Spinal cord (tissue), 9 donors: ENCODE measurements at regions not wholly inside any gene's neighbourhood (a gene's known extent, or its start where the extent isn't known, plus 50 kb on each side); places are given as distances from the start of the nearest gene placed in this dataset.

ENCODE experiments used
- DNase-seq, 6 donors: peaks; one replicate each; pipeline versions ENCODE4 v3.0.0 to v3.0.0-alpha.2; 2013 to 2015; ENCODE audit warnings: low spot score in 6 of 6, low read depth in 4 of 6
- H3K27ac ChIP-seq: one replicate; pipeline ENCODE4 v1.5.1; 2013; ENCODE audit warnings: low read depth, low read length, control low read depth
- H3K27me3 ChIP-seq: one replicate; pipeline ENCODE4 v1.6.1; 2013; ENCODE audit warnings: low read length; ENCODE audit not compliant: control insufficient read depth, insufficient read depth
- H3K36me3 ChIP-seq: one replicate; pipeline ENCODE4 v1.6.1; 2013; ENCODE audit warnings: low read length; ENCODE audit not compliant: control insufficient read depth, insufficient read depth
- H3K4me1 ChIP-seq: one replicate; pipeline ENCODE4 v1.6.1; 2013; ENCODE audit warnings: low read length; ENCODE audit not compliant: control insufficient read depth, insufficient read depth
- H3K4me3 ChIP-seq: one replicate; pipeline ENCODE4 v1.5.1; 2013; ENCODE audit warnings: low read depth, low read length, control low read depth
- H3K9me3 ChIP-seq: one replicate; pipeline ENCODE4 v1.6.1; 2013; ENCODE audit warnings: low read length; ENCODE audit not compliant: control insufficient read depth, insufficient read depth
- WGBS: methylation state at CpG from one replicate; pipeline ENCODE4 v1.1.5; 2013; ENCODE audit warnings: missing lambda C conversion rate; ENCODE audit not compliant: insufficient coverage; 5-methylcytosine and 5-hydroxymethylcytosine counted together
- donor health status: healthy.

DNA sequence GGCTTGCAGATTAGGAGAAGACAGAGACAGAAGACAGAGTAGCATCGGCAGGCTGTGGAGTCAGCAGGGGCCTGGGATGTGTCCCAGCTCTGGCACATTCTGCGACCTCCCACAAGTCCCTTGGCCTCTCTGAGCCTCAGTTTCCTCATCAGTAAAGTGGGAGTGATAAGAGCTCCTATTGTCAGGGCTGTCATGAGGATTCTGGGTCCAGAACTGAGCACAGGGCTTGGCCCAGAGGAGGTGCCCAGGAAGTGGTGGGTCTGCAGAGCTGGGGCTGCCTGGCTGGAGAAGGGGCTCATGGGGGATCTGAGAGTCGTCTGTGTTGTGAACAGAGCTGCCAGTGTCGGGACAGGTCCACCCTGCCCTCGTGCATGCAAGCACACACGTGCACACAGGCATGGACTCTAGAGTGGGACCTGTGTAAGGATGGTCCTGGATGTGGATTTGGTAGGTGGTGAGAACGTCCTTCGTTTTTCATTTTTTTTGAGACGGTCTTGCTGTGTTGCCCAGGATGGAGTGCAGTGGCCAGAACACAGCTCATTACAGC lies 262.9 kb downstream of the PTPRU start:
- no peaks in the 10 kb centered on the region for H3K9me3 ChIP-seq
- no peak for DNase-seq
- no peak overlapping the region for H3K27ac ChIP-seq
- no peaks in the 10 kb centered on the region for H3K36me3 ChIP-seq
- peaks cover 21% of the 10 kb centered on the region for H3K4me1 ChIP-seq
- no peak overlapping the region for H3K4me3 ChIP-seq
- WGBS, result 94% methylated on average over 8 of the region's 9 CpGs
- peaks cover 5% of the 10 kb centered on the region for H3K27me3 ChIP-seq

DNA sequence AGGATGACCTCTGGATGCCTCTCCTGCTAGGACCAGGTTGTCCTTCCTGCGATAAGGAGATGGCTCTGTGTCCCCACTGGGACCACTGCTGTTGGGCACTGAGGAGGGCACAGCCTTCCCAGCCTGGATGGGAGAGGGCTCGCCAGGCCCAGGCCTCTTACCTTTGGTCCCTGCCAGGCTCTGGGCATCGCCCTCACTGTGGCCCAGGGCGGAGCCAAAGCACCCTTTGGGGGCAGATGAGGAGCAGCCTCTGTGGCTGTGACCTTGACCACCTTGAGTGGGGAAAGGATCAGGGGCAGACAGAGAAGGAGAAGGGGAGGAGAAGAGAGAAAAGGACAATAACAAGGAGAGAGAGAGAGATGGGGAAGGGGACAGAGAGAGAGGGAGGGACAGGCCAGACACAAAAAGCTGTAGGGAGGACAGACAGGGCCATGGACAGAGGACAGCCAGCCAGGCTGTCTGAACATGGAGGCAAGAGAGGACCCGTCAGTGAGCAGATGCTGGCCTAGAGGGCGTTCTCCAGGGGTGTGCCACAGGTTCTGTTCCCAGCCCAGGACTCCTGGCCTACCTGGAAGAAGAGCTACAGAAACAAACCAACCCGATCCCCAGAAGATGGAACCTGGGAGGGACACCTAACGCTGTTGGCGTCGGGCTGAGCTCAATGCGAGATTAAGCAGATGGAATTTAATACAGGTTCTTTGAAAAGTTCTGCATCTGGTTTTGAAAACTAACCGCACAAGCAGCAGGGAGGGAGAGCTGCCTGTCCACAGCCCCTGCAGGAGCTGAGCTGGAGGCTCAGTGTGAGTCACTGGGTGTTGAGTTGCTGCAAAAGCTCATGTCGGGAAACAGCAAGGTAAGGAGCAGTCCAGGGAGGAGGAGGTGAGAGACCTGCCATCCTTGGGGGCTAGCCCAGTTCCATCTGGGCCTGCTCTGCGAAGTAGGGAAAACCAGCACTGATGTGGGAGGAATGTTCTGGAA lies 262.1 kb downstream of the PTPRU start:
- no peak overlapping the region for H3K27ac ChIP-seq
- no peaks in the 10 kb centered on the region for H3K36me3 ChIP-seq
- DNase-seq, result no peak
- H3K9me3 ChIP-seq, result no peaks in the 10 kb centered on the region
- peaks cover 5% of the 10 kb centered on the region for H3K27me3 ChIP-seq
- no peak overlapping the region for H3K4me3 ChIP-seq
- WGBS, result 87% methylated on average over 14 of the region's 14 CpGs
- peaks cover 14% of the 10 kb centered on the region for H3K4me1 ChIP-seq

DNA sequence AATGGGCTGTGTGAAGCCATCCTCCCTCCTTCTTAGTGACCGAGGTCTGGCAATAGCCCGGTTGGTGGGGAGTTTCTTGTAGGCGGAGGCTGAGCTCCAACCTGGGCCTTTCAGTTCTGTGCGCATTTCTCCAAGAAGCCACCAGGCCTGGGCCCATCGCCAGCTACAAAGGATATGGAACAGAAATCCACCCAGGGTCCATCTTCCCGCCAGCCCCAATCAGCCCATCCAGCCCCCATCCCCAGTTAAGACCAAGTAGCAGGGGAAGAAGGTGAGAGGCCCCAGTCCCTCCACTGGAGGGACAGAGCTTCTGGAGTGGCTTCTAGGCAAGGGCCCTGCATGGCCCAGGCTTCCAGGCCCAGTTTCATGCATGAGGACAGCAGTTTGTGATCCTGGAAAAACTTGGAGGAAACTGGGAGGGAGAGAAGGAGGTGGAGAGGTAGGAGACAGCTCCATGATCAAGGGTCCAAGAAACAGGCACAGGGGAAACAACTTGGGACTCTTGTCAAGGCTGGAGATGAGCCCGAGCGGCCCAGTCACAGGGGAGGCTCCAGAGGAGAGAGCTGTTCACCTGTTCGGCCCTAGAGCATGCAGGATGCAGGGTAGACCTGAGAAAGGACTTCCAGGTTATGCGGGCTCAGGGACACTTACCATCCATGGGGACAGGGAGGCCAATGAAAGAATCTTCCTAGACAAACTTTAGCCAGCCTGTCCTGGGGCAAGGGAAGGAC lies 261.2 kb downstream of the PTPRU start:
- Histone ChIP-seq H3K4me1 (peaks cover 8% of the 10 kb centered on the region), H3K9me3 (no peaks in the 10 kb centered on the region), H3K4me3 (no peak overlapping the region), H3K36me3 (no peaks in the 10 kb centered on the region), H3K27me3 (peaks cover under 1% of the 10 kb centered on the region), H3K27ac (no peak overlapping the region)
- DNase-seq, result no peak
- WGBS, result 98% methylated on average over 8 of the region's 10 CpGs

DNA sequence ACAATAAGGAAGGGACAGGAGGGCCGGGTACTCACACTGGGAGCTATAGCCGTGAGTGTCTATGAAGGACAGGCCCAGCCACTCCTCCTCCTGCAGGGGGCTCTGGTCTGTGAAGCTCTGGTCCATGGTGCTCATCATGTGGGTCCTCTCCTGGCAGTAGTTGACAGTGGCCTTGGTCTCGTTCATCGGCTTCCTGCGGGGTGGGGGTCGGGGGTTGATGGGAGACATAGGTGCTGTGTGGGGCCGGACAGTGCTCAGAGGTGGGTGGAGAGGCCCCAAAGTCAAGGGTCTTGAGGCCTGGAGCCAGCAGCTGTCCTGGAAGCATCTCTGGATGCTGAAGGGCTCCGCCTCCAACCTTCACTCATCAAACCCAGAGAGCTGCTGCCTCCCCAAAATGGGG lies 260.4 kb downstream of the PTPRU start:
- Histone ChIP-seq H3K27me3 (no peaks in the 10 kb centered on the region), H3K4me3 (no peak overlapping the region), H3K9me3 (no peaks in the 10 kb centered on the region), H3K36me3 (no peaks in the 10 kb centered on the region), H3K4me1 (no peaks in the 10 kb centered on the region), H3K27ac (no peak overlapping the region)
- WGBS, result 91% methylated on average over 6 of the region's 8 CpGs
- DNase-seq, result no peak

DNA sequence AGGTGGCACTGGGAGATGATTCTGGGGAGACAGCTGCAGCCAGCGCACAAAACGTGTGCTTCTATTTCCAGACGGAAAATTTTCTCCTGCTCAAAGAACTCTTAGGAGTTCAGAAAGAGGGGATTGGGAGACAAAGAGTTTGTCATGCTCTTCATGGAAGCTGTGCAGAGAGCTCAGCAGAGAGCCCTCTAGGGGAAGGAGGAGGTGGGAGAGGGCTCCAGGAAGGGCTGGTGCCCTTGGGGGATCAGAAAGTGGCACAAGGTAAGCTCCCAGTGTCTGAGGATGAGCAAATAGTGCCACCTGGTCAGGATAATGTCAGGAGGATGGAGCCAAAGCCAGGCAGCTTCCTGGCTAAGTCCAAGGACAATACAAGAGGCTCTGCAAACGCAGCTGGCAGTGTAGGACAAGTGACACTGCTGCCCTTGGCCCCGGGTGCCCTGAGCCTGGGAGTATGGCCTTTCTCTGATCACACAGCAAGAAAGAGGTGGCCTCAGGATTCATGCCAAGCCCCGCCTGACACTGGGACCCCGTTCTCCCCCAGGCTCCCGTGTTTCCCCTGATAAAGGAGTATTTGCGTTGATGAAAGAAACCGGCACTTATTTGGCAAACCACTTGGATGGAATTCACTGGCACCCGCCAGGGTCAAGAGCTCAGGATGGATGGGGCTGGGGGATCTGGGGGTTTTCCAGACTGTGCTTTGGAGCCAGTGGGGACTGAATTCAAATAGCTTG lies 254.0 kb downstream of the PTPRU start:
- Histone ChIP-seq H3K36me3 (no peaks in the 10 kb centered on the region), H3K27me3 (no peaks in the 10 kb centered on the region), H3K4me3 (no peak overlapping the region), H3K4me1 (peaks cover 5% of the 10 kb centered on the region), H3K27ac (no peak overlapping the region), H3K9me3 (no peaks in the 10 kb centered on the region)
- DNase-seq, result no peak
- 42% methylated on average over 7 of the region's 11 CpGs for WGBS

DNA sequence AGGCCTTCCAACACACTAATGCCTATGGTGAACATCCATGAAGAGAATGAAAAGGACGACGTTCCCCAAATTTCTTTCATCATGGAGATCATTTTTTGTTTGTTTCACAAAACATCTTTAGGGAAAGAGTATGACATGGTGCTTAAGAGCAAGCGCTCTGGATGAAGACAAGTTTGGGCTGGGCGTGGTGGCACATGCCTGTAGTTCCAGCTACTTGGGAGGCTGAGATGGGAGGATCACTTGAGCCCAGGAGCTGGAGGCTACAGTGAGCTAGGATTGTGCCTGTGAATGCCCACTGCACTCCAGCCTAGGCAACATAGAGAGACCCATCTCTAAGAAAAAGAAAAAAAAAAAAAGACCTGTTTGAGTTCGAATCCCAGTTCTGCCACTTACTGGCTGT lies 253.1 kb downstream of the PTPRU start:
- DNase-seq, result no peak
- WGBS, result no CpG with 5 or more reads among the region's 5 CpGs
- H3K9me3 ChIP-seq, result no peaks in the 10 kb centered on the region

DNA sequence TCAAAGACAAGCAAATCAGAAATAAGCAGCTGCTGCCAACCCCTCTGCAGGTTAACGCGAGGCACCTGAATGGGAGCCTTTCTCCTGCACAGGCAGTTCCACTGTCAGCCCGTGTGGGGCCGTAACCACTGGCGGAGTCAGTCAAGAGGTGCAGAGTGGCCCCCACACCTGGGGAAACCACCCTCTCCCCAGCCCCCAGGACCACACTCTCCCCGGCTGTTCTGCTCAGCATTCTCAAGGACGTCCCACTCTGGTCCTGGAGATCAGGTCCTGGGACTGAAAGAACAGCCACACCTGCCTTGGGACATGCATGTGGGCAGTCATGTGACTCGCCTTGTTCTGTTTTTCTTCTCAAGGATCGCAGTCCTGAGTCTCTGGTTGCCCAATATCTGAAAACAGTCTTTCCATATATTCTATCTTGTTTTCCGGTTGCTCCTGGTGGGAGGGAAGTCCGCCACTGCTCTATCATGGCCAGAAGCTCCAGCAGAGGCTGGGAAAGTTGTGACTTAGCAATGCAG lies 252.5 kb downstream of the PTPRU start:
- Histone ChIP-seq H3K36me3 (no peaks in the 10 kb centered on the region), H3K27me3 (no peaks in the 10 kb centered on the region), H3K27ac (no peak overlapping the region), H3K4me1 (peaks cover 5% of the 10 kb centered on the region), H3K4me3 (no peak overlapping the region), H3K9me3 (no peaks in the 10 kb centered on the region)
- DNase-seq, result no peak
- WGBS, result 82% methylated on average over 9 of the region's 11 CpGs

More for the DNA sequence above, 253.1 kb downstream of the PTPRU start:
- Histone ChIP-seq H3K4me3 (no peak overlapping the region), H3K27ac (no peak overlapping the region), H3K27me3 (no peaks in the 10 kb centered on the region), H3K36me3 (no peaks in the 10 kb centered on the region), H3K4me1 (peaks cover 5% of the 10 kb centered on the region)

DNA sequence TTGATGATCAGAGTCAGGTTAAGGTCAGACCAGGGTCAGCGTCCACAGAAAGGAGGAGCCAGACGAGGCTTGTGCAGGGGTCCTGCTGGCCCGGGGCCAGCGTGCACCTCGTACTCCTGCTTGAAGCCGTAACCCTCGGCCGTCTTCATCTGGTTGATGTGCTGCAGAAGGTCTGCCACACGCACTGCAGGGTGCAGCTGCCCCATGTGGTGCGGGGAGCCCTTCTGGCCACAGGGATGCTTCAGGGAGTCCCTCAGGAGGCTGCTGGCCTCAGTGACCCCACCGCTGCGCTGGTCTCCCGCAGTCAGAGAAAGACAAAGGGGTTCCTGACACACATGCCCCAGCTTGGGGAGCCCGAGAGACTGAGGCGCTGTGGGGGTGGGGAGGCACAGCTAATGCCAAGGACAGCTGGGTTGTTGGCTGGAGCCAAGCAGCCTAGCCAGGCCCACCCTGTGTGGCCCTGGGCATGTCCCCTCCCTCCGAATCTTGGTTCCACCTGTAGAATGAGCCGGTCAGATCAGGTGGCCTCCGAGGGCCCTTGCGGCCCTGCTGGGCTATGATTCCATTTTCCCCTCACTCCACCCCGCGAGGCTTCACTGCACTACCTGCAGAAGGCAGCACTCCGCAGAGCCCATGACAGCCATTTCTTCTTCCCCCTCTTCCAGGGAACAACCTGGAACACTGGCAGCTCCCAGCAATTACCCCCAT lies 251.9 kb downstream of the PTPRU start:
- no peaks in the 10 kb centered on the region for H3K27me3 ChIP-seq
- no peak overlapping the region for H3K27ac ChIP-seq
- H3K4me3 ChIP-seq, result no peak overlapping the region
- no peak for DNase-seq
- H3K9me3 ChIP-seq, result no peaks in the 10 kb centered on the region
- WGBS, result 79% methylated on average over 20 of the region's 22 CpGs
- no peaks in the 10 kb centered on the region for H3K36me3 ChIP-seq
- H3K4me1 ChIP-seq, result peaks cover 5% of the 10 kb centered on the region

DNA sequence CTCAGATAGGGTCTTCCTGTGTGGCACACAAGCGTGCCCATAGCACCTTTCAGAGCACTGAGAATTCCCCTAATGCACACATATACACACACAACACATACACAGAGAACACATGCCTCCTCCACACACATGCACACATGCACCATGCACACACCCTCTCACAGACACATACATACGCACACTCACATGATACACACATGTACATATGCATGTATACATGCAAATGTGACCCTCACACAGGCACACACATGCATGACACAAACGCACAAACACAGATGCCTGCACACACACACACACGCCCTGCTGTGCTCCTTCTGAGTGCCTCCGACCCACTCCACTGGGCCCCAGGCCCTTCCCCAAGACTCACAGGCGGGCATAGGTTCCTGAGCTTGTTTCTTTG lies 251.0 kb downstream of the PTPRU start:
- no peaks in the 10 kb centered on the region for H3K9me3 ChIP-seq
- H3K27me3 ChIP-seq, result no peaks in the 10 kb centered on the region
- H3K27ac ChIP-seq, result no peak overlapping the region
- WGBS, result 93% methylated on average over 4 of the region's 6 CpGs
- no peaks in the 10 kb centered on the region for H3K36me3 ChIP-seq
- no peak overlapping the region for H3K4me3 ChIP-seq
- no peak for DNase-seq
- peaks cover 5% of the 10 kb centered on the region for H3K4me1 ChIP-seq
